GM12878 (cell line): ENCODE measurements at regions not wholly inside any gene's neighbourhood (a gene's known extent, or its start where the extent isn't known, plus 50 kb on each side); places are given as distances from the start of the nearest gene placed in this dataset.

Experiments
- CEBPB ChIP-seq, 2 experiments: fragments of 150-350 bp in 1 of 2; IDR thresholded peaks; 2 replicates each; pipeline ENCODE4 v1.6.1; 2012 to 2014; ENCODE audit warnings: low read depth in 2 of 2, low read length in 2 of 2, borderline replicate concordance in 1 of 2, inconsistent platforms in 1 of 2
- YY1 ChIP-seq: IDR thresholded peaks from 2 replicates; pipeline ENCODE4 v1.6.1; 2011; ENCODE audit warnings: low read depth, mild to moderate bottlenecking, low read length
- ZBTB33 ChIP-seq: fragments of 450-650 bp; IDR thresholded peaks from 2 replicates; pipeline ENCODE4 v1.6.1; 2017; ENCODE audit warnings: mild to moderate bottlenecking

GRCh38 chr11:13152736-13153541 lies 124.7 kb upstream of the BMAL1 start:
- TF ChIP-seq CEBPB (IDR thresholded peaks at IDR 0.05; ENCODE audit: borderline replicate concordance in 1 of 2, low read depth in 2 of 2, low read length in 2 of 2), result no peak
- TF ChIP-seq ZBTB33, result no peak
- TF ChIP-seq YY1, result no peak
